HFF-Myc (cell line): ENCODE measurements at regions not wholly inside any gene's neighbourhood (a gene's known extent, or its start where the extent isn't known, plus 50 kb on each side); places are given as distances from the start of the nearest gene placed in this dataset.

ENCODE experiments used
- DNase-seq: peaks from one replicate; pipeline ENCODE4 v3.0.0-alpha.2; 2011; ENCODE audit warnings: low read depth; ENCODE audit errors: extremely low read depth
- H3K4me3 ChIP-seq: replicated peaks from 2 replicates; pipeline ENCODE4 v1.5.1; 2011; ENCODE audit warnings: low read depth, mild to moderate bottlenecking, control low read depth, low read length
- TF ChIP-seq, protein P1 (sequence below): IDR thresholded peaks from 2 replicates; pipeline ENCODE4 v1.5.1; 2012; ENCODE audit warnings: mild to moderate bottlenecking, low read depth, low read length, control low read depth; ENCODE audit errors: missing control alignments

DNA sequence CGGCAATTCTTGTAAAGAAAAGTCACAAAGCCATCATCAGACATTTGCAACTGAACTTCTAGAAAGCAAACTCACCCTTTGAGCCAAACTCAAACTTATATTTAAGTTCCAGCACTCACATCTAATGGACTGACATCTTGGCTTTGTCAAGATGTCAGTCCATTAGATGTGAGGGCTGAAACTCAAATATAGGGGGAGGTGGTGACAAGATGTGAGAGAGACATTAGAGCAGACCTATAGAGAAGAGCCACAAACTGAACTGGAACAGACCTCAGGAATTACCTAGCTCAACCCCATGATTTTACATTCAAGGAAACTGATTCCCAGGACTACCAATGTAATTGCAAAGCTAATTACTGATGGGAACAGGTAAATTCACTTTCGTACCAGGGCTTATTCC is 543.8 kb downstream of the TNS1 start:
- DNase-seq = no peak
- TF ChIP-seq, protein P1, sequence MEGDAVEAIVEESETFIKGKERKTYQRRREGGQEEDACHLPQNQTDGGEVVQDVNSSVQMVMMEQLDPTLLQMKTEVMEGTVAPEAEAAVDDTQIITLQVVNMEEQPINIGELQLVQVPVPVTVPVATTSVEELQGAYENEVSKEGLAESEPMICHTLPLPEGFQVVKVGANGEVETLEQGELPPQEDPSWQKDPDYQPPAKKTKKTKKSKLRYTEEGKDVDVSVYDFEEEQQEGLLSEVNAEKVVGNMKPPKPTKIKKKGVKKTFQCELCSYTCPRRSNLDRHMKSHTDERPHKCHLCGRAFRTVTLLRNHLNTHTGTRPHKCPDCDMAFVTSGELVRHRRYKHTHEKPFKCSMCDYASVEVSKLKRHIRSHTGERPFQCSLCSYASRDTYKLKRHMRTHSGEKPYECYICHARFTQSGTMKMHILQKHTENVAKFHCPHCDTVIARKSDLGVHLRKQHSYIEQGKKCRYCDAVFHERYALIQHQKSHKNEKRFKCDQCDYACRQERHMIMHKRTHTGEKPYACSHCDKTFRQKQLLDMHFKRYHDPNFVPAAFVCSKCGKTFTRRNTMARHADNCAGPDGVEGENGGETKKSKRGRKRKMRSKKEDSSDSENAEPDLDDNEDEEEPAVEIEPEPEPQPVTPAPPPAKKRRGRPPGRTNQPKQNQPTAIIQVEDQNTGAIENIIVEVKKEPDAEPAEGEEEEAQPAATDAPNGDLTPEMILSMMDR = no peak
- no peak overlapping the region for H3K4me3 ChIP-seq

DNA sequence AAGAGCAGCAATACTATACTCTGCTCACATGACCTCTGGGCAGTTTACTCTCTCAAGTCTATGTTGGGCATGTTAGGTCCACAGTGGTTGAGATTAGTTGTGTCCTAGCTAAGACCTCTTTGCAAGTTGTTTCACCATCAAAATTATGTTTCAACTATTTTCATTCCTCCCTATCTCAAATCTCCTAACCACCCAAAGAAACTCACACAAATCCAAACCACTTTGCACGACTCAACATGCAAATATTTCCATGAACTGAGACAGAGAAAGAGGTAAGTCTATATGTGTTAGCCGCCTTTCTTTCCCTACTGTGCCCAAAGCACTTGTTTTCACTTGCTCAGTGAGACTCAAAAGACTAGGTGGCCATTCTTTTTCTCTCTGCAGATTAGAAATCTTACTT is 546.8 kb downstream of the TNS1 start:
- DNase-seq = no peak
- TF ChIP-seq, protein P1 = no peak
- no peak overlapping the region for H3K4me3 ChIP-seq

DNA sequence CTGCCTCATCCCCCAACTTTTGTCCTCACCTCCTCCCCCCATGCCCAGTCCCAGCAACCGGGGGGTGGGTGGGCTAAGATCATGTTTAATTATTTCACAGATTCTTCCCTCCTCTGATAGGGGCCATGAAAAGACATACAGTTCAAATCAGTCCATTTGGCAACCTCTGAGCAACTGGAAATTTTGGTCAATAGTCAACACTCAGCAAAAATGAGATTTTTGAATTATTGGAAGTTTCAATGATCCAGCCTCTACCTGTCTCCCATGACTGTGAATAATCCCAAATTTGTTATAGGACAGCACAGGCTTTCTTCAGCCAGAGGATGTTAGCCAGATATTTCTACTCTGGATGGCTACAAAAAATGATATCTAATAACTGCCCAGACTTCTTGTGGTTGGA is 549.9 kb downstream of the TNS1 start:
- DNase-seq = no peak
- TF ChIP-seq, protein P1 = no peak
- H3K4me3 ChIP-seq = no peak overlapping the region

GRCh38 chr2:217451666-217452065 is 551.1 kb downstream of the TNS1 start:
- H3K4me3 ChIP-seq = no peak overlapping the region
- TF ChIP-seq, protein P1 = no peak
- DNase-seq = peak; percentile 9

DNA sequence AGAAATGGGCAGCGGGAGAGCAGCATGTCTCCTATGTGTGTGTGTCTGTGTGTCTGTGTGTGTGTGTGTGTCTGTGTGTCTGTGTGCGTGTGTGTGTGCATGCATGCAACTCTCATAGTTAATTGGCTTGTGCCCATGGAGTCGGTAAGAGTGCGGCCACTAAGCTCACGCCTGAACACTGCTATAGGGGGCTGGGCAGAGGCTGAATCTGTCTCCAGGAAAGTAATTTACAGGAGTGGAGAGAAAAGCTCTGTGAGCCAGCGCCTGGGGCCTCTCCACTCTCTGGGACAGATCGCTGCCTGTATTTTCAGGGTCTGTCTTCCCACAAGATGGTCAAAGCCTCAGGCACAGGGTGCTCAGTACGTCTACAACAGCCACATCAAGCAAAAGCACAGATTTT is 553.4 kb downstream of the TNS1 start:
- no peak for DNase-seq
- TF ChIP-seq, protein P1 = no peak
- no peak overlapping the region for H3K4me3 ChIP-seq

DNA sequence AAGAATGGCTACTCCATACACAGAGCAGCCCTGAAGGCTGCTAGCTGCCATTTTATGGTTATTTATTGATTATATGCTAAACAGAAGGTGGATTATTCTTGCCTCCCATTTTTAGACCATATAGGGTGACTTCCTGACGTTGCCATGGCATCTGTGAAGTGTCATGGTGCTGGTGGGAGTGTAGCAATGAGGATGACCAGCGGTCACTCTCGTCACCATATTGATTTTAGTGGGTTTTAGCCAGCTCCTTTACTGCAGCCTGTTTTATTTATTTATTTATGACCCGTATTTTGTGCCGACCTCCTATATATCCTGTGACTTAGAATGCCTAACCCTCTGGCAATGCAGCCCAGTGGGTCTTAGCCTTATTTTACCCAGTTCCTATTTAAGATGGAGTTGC is 553.9 kb downstream of the TNS1 start:
- TF ChIP-seq, protein P1 = no peak
- H3K4me3 ChIP-seq = no peak overlapping the region
- no peak for DNase-seq

GRCh38 chr2:217445723-217446122 is 557.1 kb downstream of the TNS1 start:
- no peak overlapping the region for H3K4me3 ChIP-seq
- TF ChIP-seq, protein P1 = no peak
- DNase-seq = no peak
